ENCODE measurements at regions not wholly inside any gene's neighbourhood (a gene's known extent, or its start where the extent isn't known, plus 50 kb on each side); places are given as distances from the start of the nearest gene placed in this dataset.

DNA sequence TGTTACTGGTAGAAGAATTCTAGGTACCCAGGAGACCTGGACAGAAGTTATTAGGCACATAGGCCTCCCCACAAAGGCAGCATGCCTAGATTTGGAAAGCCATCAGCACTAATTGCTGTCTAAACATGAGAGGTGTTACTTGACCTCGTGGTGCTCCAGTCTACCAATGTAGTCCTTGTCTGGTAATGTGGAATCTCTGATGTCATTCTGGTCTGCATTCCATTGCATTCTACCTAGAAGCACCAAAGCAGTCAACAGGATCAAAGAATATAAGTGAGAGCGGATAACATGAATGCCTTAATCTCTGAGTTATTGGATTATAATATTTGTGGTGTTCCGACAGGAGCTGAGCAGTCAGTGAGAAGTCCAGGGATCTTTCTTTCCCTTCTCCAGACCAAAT is 175.2 kb downstream of the PSAT1 start:
- TF ChIP-seq, protein P1, sequence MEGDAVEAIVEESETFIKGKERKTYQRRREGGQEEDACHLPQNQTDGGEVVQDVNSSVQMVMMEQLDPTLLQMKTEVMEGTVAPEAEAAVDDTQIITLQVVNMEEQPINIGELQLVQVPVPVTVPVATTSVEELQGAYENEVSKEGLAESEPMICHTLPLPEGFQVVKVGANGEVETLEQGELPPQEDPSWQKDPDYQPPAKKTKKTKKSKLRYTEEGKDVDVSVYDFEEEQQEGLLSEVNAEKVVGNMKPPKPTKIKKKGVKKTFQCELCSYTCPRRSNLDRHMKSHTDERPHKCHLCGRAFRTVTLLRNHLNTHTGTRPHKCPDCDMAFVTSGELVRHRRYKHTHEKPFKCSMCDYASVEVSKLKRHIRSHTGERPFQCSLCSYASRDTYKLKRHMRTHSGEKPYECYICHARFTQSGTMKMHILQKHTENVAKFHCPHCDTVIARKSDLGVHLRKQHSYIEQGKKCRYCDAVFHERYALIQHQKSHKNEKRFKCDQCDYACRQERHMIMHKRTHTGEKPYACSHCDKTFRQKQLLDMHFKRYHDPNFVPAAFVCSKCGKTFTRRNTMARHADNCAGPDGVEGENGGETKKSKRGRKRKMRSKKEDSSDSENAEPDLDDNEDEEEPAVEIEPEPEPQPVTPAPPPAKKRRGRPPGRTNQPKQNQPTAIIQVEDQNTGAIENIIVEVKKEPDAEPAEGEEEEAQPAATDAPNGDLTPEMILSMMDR (IDR thresholded peaks at IDR 0.05), result no peak
- TF ChIP-seq POLR2A (IDR thresholded peaks at IDR 0.05) (no peak), EP300 (IDR thresholded peaks at IDR 0.05) (no peak), POLR2AphosphoS5 (IDR thresholded peaks at IDR 0.05) (no peak)
